Endothelial cell of hepatic sinusoid (primary cell): ENCODE measurements at regions not wholly inside any gene's neighbourhood (a gene's known extent, or its start where the extent isn't known, plus 50 kb on each side); places are given as distances from the start of the nearest gene placed in this dataset.

Source experiments
- in situ Hi-C: cut with HindIII; loops from 2 replicates; pipeline ENCODE4 v1.10.0; 2017; ENCODE audit warnings: low sequenced_read_pairs

DNA sequence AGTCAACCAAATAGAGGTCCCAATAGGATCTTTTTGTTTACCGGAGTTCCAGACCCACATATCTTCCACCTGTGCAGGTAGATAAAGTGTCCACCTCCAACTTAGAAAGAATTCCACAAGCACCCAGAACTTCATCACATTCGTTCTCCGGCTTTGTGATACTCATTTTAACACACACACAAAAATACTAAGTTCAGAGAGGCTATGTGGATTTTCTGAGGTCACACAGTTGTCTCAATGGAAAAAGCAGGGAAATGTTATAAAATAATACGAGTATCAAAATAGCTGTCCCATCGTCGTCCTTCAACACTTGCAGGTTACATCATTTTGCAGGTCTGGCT lies 137.5 kb downstream of the TMCO5A start:
- in situ Hi-C loops, result no loop called here

DNA sequence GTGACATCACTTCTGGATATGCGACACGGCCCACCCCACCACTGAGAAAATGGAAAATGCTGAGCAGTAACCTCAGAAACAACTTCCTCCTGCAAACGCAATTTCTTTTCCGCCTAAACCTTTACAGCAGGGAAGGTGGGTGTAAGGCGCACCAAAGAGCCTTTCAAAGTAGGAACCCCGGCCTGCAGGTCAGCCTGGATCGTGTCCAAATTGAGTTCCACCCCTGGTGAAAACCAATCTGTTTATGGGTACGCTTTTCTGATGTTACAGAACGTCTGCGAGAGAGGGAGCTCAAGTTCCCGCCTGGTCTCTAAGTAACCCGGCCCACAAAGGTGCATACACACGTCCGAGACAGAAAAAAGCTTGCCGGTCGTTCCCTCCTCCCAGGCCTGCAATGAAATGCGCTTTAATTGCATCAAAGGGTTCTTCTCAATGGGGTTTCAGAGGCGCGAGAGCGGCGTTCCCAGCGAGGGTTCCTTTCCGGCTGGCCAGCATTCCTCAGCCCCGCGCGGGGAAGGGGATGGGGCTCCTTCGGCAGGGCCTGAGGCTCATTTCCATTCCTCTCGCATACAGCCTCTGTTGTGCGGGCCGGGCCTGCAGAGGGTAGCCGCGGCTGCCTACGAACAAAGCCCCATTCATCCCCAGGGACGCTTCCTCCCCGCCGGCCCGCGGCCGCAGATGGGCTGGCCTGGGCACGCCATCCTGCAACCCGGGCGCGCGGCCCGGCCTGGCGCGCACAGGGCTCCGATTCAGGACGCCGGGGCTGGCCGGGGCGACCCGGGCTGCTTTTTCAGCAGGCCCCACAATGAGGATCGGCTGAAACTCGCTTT lies 138.1 kb downstream of the TMCO5A start:
- in situ Hi-C loops, result no loop called here

DNA sequence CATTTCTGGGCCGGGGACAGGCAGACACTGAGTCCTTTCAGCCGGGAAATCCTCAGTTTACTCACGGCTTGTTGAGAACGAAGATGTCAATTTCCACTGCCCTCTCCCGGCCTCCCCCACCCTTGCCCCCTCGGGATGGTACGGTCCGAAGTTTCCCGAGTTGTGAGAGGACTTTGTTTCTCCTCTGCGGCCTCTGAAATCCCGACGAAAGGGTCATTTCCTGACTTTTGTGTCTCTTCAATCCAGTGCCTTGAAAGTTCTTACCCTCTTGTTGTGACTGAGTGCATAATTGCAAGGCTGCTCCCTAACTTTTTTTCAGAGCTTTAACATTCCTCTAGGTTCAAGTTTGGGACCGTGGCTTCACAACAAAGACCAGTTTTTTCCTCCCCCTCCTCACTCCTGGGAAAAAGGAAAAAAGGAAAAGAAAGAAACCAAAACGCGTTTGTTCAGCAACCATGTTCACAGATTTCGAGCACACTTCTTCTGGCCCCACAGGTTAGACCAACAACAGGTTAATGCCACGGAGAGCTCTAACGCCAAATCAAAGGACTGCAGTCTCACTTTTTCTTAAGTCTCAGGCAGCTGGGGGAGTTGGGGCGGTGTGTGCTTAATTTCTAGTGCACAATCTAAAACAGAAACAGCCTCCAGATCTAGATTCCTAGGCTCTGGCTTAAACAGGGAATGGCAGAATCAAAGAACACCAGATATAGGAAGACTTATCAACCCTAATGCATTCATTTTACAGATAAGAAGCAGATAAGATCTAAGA lies 138.9 kb downstream of the TMCO5A start:
- in situ Hi-C loops, result no loop called here

DNA sequence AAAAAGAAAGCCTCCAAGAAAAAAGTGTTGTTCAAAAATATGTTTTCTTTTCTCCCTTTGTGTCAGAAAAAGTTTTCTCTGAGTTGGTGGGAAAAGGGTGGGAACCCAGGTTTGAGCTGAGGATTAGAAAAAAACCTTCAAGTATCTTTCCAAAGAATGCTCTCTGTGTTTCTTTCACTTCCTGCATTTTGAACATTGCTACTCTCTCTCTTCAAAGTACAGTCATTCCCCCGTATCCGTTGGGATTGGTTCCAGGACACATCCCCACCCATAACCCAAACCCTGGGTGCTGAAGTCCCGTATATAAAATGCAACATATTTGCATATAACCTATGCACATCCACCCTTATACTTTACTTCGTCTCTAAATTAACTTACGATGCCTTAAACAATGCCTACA lies 139.6 kb downstream of the TMCO5A start:
- in situ Hi-C loops, result no loop called here

DNA sequence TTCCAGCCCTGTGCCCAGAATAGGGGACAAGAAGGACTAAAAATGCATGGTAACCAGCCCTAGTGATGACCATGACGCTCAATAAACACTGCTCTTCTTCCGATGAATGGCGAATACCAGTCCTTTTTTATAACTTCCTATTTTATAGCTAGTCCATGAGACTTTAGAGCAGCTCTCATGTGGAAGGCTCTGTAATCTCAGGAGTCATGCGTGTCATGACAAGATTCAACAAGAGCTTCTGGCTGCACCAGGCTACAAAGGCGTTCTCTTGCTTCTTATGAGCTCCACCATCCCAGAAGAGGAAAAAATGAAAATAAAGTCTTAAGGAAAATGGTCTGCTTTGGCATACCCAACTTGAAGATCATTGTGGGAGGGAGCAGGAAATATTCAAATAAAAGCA lies 141.0 kb downstream of the TMCO5A start:
- in situ Hi-C loops, result no loop called here

DNA sequence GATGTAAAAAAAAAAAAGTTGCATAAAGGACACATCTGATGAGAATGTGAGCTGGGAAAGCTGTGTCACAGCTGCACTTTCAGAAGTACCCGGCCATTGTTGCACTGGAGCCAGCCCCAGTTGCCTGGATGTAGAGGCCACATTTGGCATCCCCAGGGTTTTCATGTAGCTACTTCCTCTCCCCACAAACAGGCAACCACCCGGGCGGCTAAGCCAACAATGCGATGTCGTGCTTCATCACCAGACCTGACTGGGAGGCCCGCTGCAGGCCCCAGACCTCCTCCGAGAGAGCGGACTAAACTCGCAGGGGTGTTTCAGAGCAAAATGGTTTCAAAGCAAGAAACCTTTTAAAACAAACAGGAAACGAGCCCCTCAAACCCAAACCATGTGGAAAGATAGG lies 142.3 kb downstream of the TMCO5A start:
- in situ Hi-C loops, result no loop called here

DNA sequence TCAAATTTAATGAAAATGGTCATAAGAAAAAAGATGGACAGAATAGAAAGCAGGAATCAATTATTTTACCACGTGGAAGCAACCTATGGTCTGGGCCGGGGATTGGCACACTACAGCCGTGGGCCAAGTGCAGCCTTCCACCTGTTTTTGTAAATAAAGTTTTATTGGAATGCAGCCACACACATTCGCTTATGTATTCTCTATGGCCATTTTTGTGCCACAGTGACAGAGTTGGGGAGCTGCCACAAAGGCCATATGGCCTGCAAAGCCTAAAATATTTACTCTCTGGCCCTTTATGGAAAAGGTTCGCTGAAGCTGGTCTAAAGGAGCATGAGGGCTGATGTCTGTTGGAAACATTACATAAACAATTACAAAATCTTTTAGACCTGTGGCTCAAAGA lies 144.8 kb downstream of the TMCO5A start:
- in situ Hi-C loops, result no loop called here

DNA sequence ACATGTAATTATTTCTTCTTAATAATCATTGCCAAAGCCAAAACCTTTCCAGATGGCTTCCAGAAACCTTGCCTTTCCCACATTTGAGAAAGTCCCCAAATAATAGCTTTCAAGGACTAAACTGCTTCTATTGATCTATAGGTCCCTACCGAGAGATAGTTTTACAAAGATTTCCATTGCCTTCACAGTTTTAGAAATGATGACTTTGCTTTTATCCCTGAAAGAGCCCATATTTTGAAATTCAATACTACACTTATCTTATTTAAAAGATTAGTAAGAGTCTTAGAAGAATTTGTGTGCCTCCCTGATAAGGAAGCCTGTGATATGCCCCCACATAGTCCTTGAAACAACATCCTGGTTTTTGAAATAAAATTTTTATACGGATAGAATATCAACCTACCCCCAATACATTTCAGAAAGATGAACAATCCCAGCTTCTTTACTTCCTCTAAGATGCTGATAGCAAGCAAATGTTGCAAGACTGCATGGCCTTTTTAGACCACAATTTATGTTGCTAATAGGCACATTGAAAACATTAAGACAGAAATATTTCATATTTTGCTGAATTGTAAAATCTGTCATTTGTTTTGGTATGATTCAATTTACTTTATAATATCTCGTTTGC lies 146.3 kb downstream of the TMCO5A start:
- in situ Hi-C loops, result no loop called here

DNA sequence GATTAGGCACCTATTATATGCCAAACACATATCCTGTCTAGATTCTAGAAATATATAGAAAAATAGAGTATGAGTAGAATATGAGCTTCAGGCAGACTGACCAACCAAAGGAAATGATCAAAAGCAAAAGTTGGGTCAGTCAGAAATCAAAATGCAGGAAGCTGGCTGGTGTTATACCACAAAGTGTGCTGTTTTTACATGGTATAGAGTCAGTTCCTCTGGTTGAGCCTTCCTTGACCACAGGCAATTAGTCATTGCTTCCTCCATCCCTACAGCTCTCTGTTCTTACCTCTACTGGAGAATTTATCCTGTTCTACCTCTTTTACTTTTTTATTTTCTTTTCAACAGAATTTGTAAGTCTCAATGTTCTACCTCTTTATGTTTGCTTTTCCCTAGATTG lies 149.8 kb downstream of the TMCO5A start:
- in situ Hi-C loops, result no loop called here

DNA sequence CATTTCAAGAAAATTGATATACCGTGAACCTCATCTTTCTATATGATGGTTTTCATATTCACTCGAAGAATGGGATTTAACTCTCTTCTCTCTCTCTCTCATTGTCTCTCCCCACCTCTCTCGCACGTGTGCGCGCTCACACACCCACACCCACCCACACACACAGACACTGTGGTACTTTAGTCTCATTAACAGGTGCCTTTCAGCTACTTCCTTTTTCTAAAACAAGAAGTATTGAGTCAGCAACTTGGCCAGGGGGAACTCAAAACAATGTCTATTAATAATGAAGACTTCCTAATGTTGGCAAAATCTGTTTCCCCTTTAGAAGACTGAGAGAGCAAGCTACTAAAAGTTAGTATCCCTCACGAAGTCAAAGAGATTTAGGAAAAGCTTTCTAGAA lies 150.7 kb downstream of the TMCO5A start:
- in situ Hi-C loops, result no loop called here

DNA sequence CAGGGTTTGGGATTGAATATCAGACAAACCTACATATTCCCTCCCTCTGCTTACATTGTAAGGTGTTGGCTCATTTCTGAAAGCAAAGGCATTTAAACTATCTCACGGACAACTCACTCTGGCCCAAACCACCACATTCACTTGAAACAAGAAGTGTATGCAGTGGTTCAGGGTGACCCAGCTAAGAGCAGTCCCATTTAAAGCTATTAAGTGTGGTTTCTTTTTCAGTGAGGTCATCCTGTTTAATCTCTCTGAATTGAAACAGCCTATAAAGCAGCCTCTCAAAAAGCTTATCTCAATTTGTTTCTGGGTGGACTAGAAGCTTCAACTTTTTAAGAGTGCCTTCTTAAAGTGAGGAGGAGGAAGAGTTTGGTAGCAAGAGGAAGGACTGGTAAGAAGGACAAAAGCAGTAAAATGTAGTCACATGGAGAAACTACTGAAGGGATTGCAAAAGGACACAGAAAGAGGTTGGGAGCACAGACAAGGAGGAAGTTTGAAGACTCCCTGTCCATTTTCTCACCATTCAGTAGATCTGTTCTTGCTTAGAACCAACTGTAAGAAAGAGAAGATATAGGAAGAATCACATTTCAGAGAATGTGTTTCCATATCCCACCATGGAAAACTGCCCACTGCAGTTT lies 151.6 kb downstream of the TMCO5A start:
- in situ Hi-C loops, result no loop called here

DNA sequence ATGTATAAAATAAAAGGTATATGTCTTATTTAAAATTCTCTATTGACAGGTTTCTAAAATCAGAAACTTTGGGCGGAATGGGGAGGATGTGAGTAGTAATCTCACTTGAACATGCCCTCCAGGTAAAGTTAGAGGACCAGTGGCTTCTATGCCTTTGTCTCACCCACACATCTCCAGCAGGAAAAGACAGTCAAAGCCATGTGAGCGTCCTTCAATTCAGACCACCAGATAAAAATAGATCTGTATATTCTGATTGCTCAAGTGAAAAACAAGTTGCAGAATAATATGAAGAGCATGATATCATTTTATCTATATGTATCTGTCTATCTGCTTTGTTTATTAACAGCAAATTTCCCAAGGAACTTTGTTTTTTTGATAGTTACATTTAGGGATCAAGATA lies 152.2 kb downstream of the TMCO5A start:
- in situ Hi-C loops, result no loop called here

DNA sequence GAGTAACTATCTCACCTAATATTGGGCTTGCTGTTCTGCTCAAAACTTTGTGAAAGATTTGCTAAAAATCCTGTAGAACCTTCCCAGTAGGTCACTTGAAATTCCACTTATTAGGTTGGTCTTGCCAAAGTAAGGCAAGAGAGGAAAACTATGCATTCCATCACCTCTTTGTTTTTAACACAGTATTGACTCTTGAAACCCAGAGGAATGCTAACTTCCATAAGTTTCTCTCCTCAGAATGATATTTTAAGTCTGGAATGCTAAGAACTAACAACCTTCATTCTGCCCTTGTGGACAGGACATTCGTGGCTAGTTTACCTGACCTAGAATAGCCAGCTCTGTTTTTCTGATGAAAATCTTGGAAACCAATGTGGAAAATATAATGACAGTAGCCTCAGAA lies 154.5 kb downstream of the TMCO5A start:
- in situ Hi-C loops, result no loop called here

DNA sequence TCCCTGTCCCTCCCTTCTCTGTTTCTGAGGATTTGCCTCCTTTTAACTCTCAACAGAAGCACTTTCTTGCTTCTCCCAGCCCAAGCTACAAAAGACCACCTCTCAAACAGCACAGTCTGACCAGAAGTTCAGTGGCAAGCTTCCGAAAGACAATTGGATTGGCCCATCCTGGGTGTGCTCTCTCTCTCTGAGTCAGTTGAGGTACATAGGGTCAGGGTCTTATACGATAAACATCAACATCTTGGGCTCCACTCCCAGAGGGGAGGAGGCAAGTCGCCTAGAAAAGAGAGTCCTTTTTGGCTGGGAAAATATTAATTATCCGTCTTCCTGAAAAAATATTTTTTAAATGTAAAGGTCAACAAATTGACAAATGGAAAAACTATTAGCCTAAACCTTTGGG lies 155.8 kb downstream of the TMCO5A start:
- in situ Hi-C loops, result no loop called here

DNA sequence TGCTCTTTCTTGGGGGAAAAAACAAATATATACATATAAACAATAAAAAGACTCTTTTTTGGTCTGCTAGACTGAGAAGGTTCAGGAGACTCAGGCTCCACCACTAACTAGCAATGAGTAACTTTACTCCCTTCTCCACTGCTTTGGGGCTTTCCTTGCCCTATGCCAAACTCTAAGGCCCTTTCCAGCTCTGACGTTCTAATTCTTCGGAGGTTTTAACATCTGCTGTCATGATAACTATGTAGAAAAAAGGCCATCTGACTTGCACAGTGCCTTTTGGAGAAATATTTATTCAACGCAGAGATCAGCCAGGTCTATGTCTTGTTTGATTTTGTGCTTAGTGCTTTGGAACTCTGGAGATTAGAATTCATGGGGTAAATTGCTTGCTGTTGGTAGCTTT lies 156.2 kb downstream of the TMCO5A start:
- in situ Hi-C loops, result no loop called here

DNA sequence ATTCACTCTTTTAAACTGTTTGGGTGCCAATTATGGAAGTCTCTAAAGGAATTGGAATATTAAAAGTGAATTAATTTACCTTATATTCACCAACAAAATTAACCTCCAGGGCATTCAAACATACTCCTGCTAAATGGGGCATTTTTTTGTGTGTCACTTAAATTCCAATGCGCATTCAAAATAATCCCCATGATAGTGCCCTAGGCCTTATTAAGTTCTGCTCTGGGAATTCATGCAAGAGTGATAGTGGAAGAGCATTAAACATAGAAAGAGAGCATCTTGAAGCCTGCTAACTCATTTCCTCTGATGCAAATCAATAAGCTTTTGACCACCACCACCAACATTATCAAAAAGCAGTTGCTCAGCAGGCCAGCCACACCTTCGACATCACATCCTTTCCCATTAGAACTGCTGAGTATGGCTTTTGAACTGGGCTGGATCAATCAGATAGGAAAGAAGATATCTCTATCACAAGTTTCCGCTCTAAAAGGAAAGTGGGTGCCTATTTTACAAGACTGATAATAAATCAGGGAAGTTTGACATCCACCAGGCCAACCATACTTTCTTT lies 156.7 kb downstream of the TMCO5A start:
- in situ Hi-C loops, result no loop called here

DNA sequence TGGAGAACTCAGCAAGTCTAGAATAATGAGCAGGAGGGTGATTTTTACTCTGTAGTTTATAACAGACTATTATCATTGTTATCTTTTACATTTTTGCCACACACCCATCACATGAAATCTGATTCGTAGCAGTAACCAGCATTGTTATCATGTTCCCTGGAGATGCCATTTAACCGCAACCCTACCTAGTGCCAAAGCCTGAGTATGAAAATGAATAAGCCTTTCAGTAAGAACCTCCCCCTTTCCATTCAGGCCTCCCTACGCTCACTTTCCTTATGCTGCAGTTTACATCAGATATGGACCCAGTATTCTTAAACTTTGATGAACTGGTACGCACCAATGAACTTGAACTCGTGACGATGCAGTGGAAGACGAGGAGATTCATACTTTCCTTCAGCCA lies 158.7 kb upstream of the SPRED1 start:
- in situ Hi-C loops, result no loop called here

DNA sequence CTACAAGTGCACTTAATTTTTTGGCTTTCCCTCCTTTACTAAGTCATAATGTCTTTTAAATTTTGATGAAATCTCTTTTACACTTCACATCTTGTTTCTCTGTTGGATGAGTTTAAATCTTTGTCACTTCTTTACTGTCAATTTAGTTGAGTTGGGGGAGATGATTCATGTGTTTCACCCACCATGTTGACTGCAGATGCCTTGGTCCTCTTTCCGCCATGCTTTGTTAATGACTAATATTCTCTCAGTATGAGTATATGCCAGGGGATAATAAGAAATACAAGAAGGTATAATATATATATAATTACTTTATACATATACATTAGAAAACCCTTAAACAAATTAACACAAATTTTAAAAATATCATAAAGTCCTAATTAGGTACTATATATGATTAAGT lies 149.7 kb upstream of the SPRED1 start:
- in situ Hi-C loops, result no loop called here

DNA sequence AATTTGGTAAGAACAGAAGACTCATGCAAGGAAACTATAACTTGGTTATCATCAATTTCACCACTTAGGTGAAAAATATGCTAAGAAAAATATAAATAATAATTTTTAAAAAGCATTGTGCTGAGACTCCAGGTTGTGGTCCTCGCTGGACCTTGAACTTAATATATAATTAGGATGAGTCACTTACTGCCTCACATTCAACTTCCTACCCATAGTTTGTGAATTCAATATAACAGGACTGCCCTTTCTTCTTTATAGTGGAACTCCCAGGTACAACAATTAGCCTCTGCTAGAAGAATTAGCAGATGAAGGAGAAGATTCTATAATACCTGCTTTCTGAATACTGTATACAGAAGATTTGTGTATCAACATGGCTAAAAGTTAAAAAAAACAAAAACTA lies 149.1 kb upstream of the SPRED1 start:
- in situ Hi-C loops, result no loop called here

DNA sequence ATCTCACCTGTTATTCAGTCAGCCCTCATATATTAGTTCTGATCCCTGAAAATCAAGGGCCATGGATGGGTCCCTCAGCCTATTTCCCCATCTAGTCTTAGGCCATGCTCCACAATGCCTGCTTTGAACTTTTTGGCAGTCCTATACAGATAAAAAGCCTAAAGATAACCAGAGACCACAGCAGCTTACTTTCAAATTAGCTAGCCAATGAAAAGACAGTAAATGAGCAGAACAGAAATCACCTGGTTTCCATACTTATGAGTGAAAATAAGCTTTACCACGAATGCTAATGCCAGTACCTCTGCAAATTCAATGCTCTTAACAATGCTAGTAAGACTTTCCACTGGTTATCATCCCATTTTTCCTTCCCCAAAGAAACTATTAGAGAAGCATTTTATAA lies 141.6 kb upstream of the SPRED1 start:
- in situ Hi-C loops, result no loop called here

DNA sequence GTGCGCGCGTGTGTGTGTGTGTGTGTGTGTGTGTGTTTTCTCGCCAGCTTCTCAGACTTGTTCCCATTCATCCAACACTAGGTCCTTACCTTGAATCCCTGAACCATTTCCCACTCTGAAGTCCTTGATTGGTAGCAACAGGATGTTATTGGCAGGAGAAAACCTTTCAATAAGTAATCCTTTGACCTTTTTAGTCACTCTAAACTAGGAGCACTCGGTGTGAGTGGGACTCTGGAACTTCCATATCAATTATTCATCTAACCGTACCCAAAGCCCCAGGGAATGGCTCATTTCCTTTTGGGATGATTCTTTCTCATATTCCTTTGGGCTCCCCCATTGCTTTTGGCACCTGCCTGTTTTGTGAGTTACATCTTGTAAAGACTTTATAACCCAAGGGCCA lies 140.2 kb upstream of the SPRED1 start:
- in situ Hi-C loops, result no loop called here
